ENCODE measurements at regions not wholly inside any gene's neighbourhood (a gene's known extent, or its start where the extent isn't known, plus 50 kb on each side); places are given as distances from the start of the nearest gene placed in this dataset.
A peak's percentile ranks its signal among the peaks of the same experiment; 100 is the strongest.

GRCh38 chr5:158375531-158375930, 516.6 kb upstream of the CLINT1 start:
- no peak for DNase-seq
- Mint-ChIP-seq H3K36me3 (ENCODE audit: low read depth) (no peaks in the 10 kb centered on the region), H3K9me3 (no peaks in the 10 kb centered on the region), H3K4me3 (no peak overlapping the region), H3K27me3 (no peaks in the 10 kb centered on the region), H3K27ac (no peak overlapping the region), H3K4me1 (ENCODE audit: low read depth) (no peaks in the 10 kb centered on the region)

GRCh38 chr5:158373608-158374395, 514.9 kb upstream of the CLINT1 start:
- DNase-seq = no peak
- H3K9me3 Mint-ChIP-seq = no peaks in the 10 kb centered on the region
- no peak overlapping the region for H3K27ac Mint-ChIP-seq
- no peak overlapping the region for H3K4me3 Mint-ChIP-seq
- no peaks in the 10 kb centered on the region for H3K4me1 Mint-ChIP-seq (ENCODE audit: low read depth)
- no peaks in the 10 kb centered on the region for H3K36me3 Mint-ChIP-seq (ENCODE audit: low read depth)
- H3K27me3 Mint-ChIP-seq = no peaks in the 10 kb centered on the region

- Mint-ChIP-seq H3K27ac (no peak overlapping the region), H3K4me3 (no peak overlapping the region), H3K36me3 (ENCODE audit: low read depth) (no peaks in the 10 kb centered on the region), H3K4me1 (ENCODE audit: low read depth) (no peaks in the 10 kb centered on the region), H3K27me3 (no peaks in the 10 kb centered on the region), H3K9me3 (no peaks in the 10 kb centered on the region)
- DNase-seq = no peak
These were observed 510.3 kb upstream of the CLINT1 start for GRCh38 chr5:158369241-158369640.

- Mint-ChIP-seq H3K27ac (no peak overlapping the region), H3K9me3 (no peaks in the 10 kb centered on the region), H3K4me1 (ENCODE audit: low read depth) (no peaks in the 10 kb centered on the region), H3K36me3 (ENCODE audit: low read depth) (no peaks in the 10 kb centered on the region), H3K27me3 (no peaks in the 10 kb centered on the region), H3K4me3 (no peak overlapping the region)
- DNase-seq = no peak
These were observed 509.7 kb upstream of the CLINT1 start for GRCh38 chr5:158368686-158369085.

GRCh38 chr5:158364367-158364766, 505.4 kb upstream of the CLINT1 start:
- DNase-seq = no peak
- Mint-ChIP-seq H3K4me1 (ENCODE audit: low read depth) (no peaks in the 10 kb centered on the region), H3K9me3 (no peaks in the 10 kb centered on the region), H3K27me3 (no peaks in the 10 kb centered on the region), H3K36me3 (ENCODE audit: low read depth) (no peaks in the 10 kb centered on the region), H3K4me3 (no peak overlapping the region), H3K27ac (no peak overlapping the region)

GRCh38 chr5:158354958-158355357, 496.0 kb upstream of the CLINT1 start:
- Mint-ChIP-seq H3K36me3 (ENCODE audit: low read depth) (no peaks in the 10 kb centered on the region), H3K4me1 (ENCODE audit: low read depth) (peaks cover 13% of the 10 kb centered on the region), H3K27ac (peak overlapping the region; percentile 38), H3K4me3 (no peak overlapping the region), H3K27me3 (no peaks in the 10 kb centered on the region), H3K9me3 (peaks cover 4% of the 10 kb centered on the region)
- no peak for DNase-seq

GRCh38 chr5:158351485-158352125, 492.7 kb upstream of the CLINT1 start:
- Mint-ChIP-seq H3K27ac (no peak overlapping the region), H3K27me3 (peaks cover 4% of the 10 kb centered on the region), H3K4me3 (no peak overlapping the region), H3K4me1 (ENCODE audit: low read depth) (peaks cover 13% of the 10 kb centered on the region), H3K36me3 (ENCODE audit: low read depth) (no peaks in the 10 kb centered on the region), H3K9me3 (peaks cover 4% of the 10 kb centered on the region)
- no peak for DNase-seq

GRCh38 chr5:158349987-158350386, 491.0 kb upstream of the CLINT1 start:
- no peaks in the 10 kb centered on the region for H3K36me3 Mint-ChIP-seq (ENCODE audit: low read depth)
- H3K27ac Mint-ChIP-seq = no peak overlapping the region
- peaks cover 6% of the 10 kb centered on the region for H3K9me3 Mint-ChIP-seq
- no peak overlapping the region for H3K4me3 Mint-ChIP-seq
- peaks cover 4% of the 10 kb centered on the region for H3K4me1 Mint-ChIP-seq (ENCODE audit: low read depth)
- DNase-seq = no peak
- peaks cover 4% of the 10 kb centered on the region for H3K27me3 Mint-ChIP-seq

- no peaks in the 10 kb centered on the region for H3K36me3 Mint-ChIP-seq (ENCODE audit: low read depth)
- peaks cover under 1% of the 10 kb centered on the region for H3K27me3 Mint-ChIP-seq
- no peak overlapping the region for H3K27ac Mint-ChIP-seq
- no peak overlapping the region for H3K4me3 Mint-ChIP-seq
- peaks cover 4% of the 10 kb centered on the region for H3K9me3 Mint-ChIP-seq
- H3K4me1 Mint-ChIP-seq (ENCODE audit: low read depth) = no peaks in the 10 kb centered on the region
- no peak for DNase-seq
These were observed 485.4 kb upstream of the CLINT1 start for GRCh38 chr5:158344376-158344775.

GRCh38 chr5:158340608-158341007, 481.7 kb upstream of the CLINT1 start:
- no peak overlapping the region for H3K27ac Mint-ChIP-seq
- no peak overlapping the region for H3K4me3 Mint-ChIP-seq
- no peaks in the 10 kb centered on the region for H3K27me3 Mint-ChIP-seq
- no peak for DNase-seq
- no peaks in the 10 kb centered on the region for H3K4me1 Mint-ChIP-seq (ENCODE audit: low read depth)
- peaks cover 6% of the 10 kb centered on the region for H3K9me3 Mint-ChIP-seq
- H3K36me3 Mint-ChIP-seq (ENCODE audit: low read depth) = no peaks in the 10 kb centered on the region

GRCh38 chr5:158326256-158326655, 467.3 kb upstream of the CLINT1 start:
- no peaks in the 10 kb centered on the region for H3K27me3 Mint-ChIP-seq
- no peaks in the 10 kb centered on the region for H3K4me1 Mint-ChIP-seq (ENCODE audit: low read depth)
- H3K27ac Mint-ChIP-seq = no peak overlapping the region
- peaks cover 7% of the 10 kb centered on the region for H3K9me3 Mint-ChIP-seq
- no peak for DNase-seq
- H3K4me3 Mint-ChIP-seq = no peak overlapping the region
- no peaks in the 10 kb centered on the region for H3K36me3 Mint-ChIP-seq (ENCODE audit: low read depth)

GRCh38 chr5:158324236-158324635, 465.3 kb upstream of the CLINT1 start:
- Mint-ChIP-seq H3K9me3 (no peaks in the 10 kb centered on the region), H3K36me3 (ENCODE audit: low read depth) (no peaks in the 10 kb centered on the region), H3K4me3 (no peak overlapping the region), H3K27me3 (no peaks in the 10 kb centered on the region), H3K27ac (no peak overlapping the region), H3K4me1 (ENCODE audit: low read depth) (no peaks in the 10 kb centered on the region)
- no peak for DNase-seq

GRCh38 chr5:158322620-158323019, 463.7 kb upstream of the CLINT1 start:
- Mint-ChIP-seq H3K27ac (no peak overlapping the region), H3K4me1 (ENCODE audit: low read depth) (no peaks in the 10 kb centered on the region), H3K27me3 (no peaks in the 10 kb centered on the region), H3K36me3 (ENCODE audit: low read depth) (no peaks in the 10 kb centered on the region), H3K4me3 (no peak overlapping the region), H3K9me3 (no peaks in the 10 kb centered on the region)
- no peak for DNase-seq

GRCh38 chr5:158320934-158321333, 462.0 kb upstream of the CLINT1 start:
- H3K27me3 Mint-ChIP-seq = no peaks in the 10 kb centered on the region

GRCh38 chr5:158320178-158320674, 461.3 kb upstream of the CLINT1 start:
- Mint-ChIP-seq H3K4me1 (ENCODE audit: low read depth) (no peaks in the 10 kb centered on the region), H3K27ac (no peak overlapping the region), H3K9me3 (no peaks in the 10 kb centered on the region), H3K4me3 (no peak overlapping the region), H3K27me3 (no peaks in the 10 kb centered on the region), H3K36me3 (ENCODE audit: low read depth) (no peaks in the 10 kb centered on the region)
- no peak for DNase-seq

More at GRCh38 chr5:158320934-158321333, 462.0 kb upstream of the CLINT1 start:
- Mint-ChIP-seq H3K9me3 (no peaks in the 10 kb centered on the region), H3K27ac (no peak overlapping the region), H3K36me3 (ENCODE audit: low read depth) (no peaks in the 10 kb centered on the region), H3K4me3 (no peak overlapping the region), H3K4me1 (ENCODE audit: low read depth) (no peaks in the 10 kb centered on the region)
- no peak for DNase-seq
